ENCODE measurements at regions not wholly inside any gene's neighbourhood (a gene's known extent, or its start where the extent isn't known, plus 50 kb on each side); places are given as distances from the start of the nearest gene placed in this dataset.
A peak's percentile ranks its signal among the peaks of the same experiment; 100 is the strongest.

DNA sequence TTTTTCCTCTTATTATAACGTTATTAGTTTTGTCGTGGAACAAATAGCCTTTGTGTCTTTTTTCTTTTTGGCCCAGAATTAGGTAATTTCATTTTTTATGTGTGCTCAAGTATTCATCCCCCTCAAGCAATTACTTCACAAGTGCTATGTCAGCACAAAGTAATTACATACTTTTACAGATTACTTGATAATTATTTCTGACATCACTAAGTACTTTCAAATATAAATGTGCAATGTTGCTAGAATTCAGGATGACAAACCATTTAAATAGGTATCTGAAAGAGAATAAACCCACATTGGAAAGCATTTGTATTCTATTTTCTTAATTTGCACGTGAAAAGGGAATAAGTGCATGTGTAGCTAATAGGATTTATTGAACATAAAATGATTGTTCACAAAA lies 238.2 kb downstream of the CDH7 start:
- no peaks in the 10 kb centered on the region for H3K27me3 ChIP-seq (replicated peaks in 2 of 5; ENCODE audit: control insufficient read depth in 4 of 5, insufficient read depth in 5 of 5, low read length in 4 of 5)
- no peaks in the 10 kb centered on the region for H3K9me3 ChIP-seq (ENCODE audit: control extremely low read depth in 1 of 5, control insufficient read depth in 4 of 5, insufficient read depth in 2 of 5, low read depth in 1 of 5, low read length in 4 of 5)
- no peaks in the 10 kb centered on the region for H3K4me1 ChIP-seq (ENCODE audit: control extremely low read depth in 1 of 4, control insufficient read depth in 4 of 4, insufficient read depth in 4 of 4, low read length in 3 of 4)
- H3K36me3 ChIP-seq (ENCODE audit: control insufficient read depth in 4 of 4, insufficient read depth in 4 of 4, low read length in 3 of 4), result no peaks in the 10 kb centered on the region
- WGBS (ENCODE audit: insufficient coverage), result no CpG with 5 or more reads among the region's 3 CpGs
- H3K27ac ChIP-seq (ENCODE audit: insufficient read depth in 1 of 2, low read depth in 1 of 2, low read length in 2 of 2, poor library complexity in 1 of 2, severe bottlenecking in 2 of 2), result no peak overlapping the region
- ChIA-PET POLR2A (no interaction called here), CTCF (no interaction called here)
- no peak overlapping the region for H3K4me3 ChIP-seq (ENCODE audit: control insufficient read depth in 1 of 7, extremely low read depth in 1 of 7, insufficient read depth in 4 of 7, low read depth in 2 of 7, low read length in 6 of 7)
- DNase-seq, result no peak

- no peaks in the 10 kb centered on the region for H3K9me3 ChIP-seq (ENCODE audit: control extremely low read depth in 1 of 5, control insufficient read depth in 4 of 5, insufficient read depth in 2 of 5, low read depth in 1 of 5, low read length in 4 of 5)
- H3K4me1 ChIP-seq (ENCODE audit: control extremely low read depth in 1 of 4, control insufficient read depth in 4 of 4, insufficient read depth in 4 of 4, low read length in 3 of 4), result no peaks in the 10 kb centered on the region
- POLR2A ChIA-PET, result no interaction called here
- WGBS (ENCODE audit: insufficient coverage), result no CpG with 5 or more reads among the region's 1 CpG
- DNase-seq, result no peak
- no peak overlapping the region for H3K27ac ChIP-seq (ENCODE audit: insufficient read depth in 1 of 2, low read depth in 1 of 2, low read length in 2 of 2, poor library complexity in 1 of 2, severe bottlenecking in 2 of 2)
- no peak overlapping the region for H3K4me3 ChIP-seq (ENCODE audit: control insufficient read depth in 1 of 7, extremely low read depth in 1 of 7, insufficient read depth in 4 of 7, low read depth in 2 of 7, low read length in 6 of 7)
- H3K27me3 ChIP-seq (replicated peaks in 2 of 5; ENCODE audit: control insufficient read depth in 4 of 5, insufficient read depth in 5 of 5, low read length in 4 of 5), result no peaks in the 10 kb centered on the region
- CTCF ChIA-PET, result no interaction called here
- H3K36me3 ChIP-seq (ENCODE audit: control insufficient read depth in 4 of 4, insufficient read depth in 4 of 4, low read length in 3 of 4), result no peaks in the 10 kb centered on the region
Measured at GRCh38 chr18:65988386-65988785, 237.6 kb downstream of the CDH7 start.

- no peaks in the 10 kb centered on the region for H3K27me3 ChIP-seq (replicated peaks in 2 of 5; ENCODE audit: control insufficient read depth in 4 of 5, insufficient read depth in 5 of 5, low read length in 4 of 5)
- no peak overlapping the region for H3K27ac ChIP-seq (ENCODE audit: insufficient read depth in 1 of 2, low read depth in 1 of 2, low read length in 2 of 2, poor library complexity in 1 of 2, severe bottlenecking in 2 of 2)
- CTCF ChIA-PET, result no interaction called here
- DNase-seq, result no peak
- peaks cover 0 to 2% (median 0%) of the 10 kb centered on the region in 5 experiments for H3K9me3 ChIP-seq (ENCODE audit: control extremely low read depth in 1 of 5, control insufficient read depth in 4 of 5, insufficient read depth in 2 of 5, low read depth in 1 of 5, low read length in 4 of 5)
- H3K4me1 ChIP-seq (ENCODE audit: control extremely low read depth in 1 of 4, control insufficient read depth in 4 of 4, insufficient read depth in 4 of 4, low read length in 3 of 4), result no peaks in the 10 kb centered on the region
- H3K4me3 ChIP-seq (ENCODE audit: control insufficient read depth in 1 of 7, extremely low read depth in 1 of 7, insufficient read depth in 4 of 7, low read depth in 2 of 7, low read length in 6 of 7), result no peak overlapping the region
- no peaks in the 10 kb centered on the region for H3K36me3 ChIP-seq (ENCODE audit: control insufficient read depth in 4 of 4, insufficient read depth in 4 of 4, low read length in 3 of 4)
- POLR2A ChIA-PET, result no interaction called here
- WGBS (ENCODE audit: insufficient coverage), result no CpG with 5 or more reads among the region's 1 CpG
Measured at GRCh38 chr18:65983750-65984149, 232.9 kb downstream of the CDH7 start.

- no peaks in the 10 kb centered on the region for H3K4me1 ChIP-seq (ENCODE audit: control extremely low read depth in 1 of 4, control insufficient read depth in 4 of 4, insufficient read depth in 4 of 4, low read length in 3 of 4)
- H3K27ac ChIP-seq (ENCODE audit: insufficient read depth in 1 of 2, low read depth in 1 of 2, low read length in 2 of 2, poor library complexity in 1 of 2, severe bottlenecking in 2 of 2), result no peak overlapping the region
- ChIA-PET POLR2A (no interaction called here), CTCF (no interaction called here)
- WGBS (ENCODE audit: insufficient coverage), result 100% methylated on average over 1 of the region's 3 CpGs
- H3K9me3 ChIP-seq (ENCODE audit: control extremely low read depth in 1 of 5, control insufficient read depth in 4 of 5, insufficient read depth in 2 of 5, low read depth in 1 of 5, low read length in 4 of 5), result no peaks in the 10 kb centered on the region
- H3K4me3 ChIP-seq (ENCODE audit: control insufficient read depth in 1 of 7, extremely low read depth in 1 of 7, insufficient read depth in 4 of 7, low read depth in 2 of 7, low read length in 6 of 7), result no peak overlapping the region
- no peaks in the 10 kb centered on the region for H3K27me3 ChIP-seq (replicated peaks in 2 of 5; ENCODE audit: control insufficient read depth in 4 of 5, insufficient read depth in 5 of 5, low read length in 4 of 5)
- H3K36me3 ChIP-seq (ENCODE audit: control insufficient read depth in 4 of 4, insufficient read depth in 4 of 4, low read length in 3 of 4), result no peaks in the 10 kb centered on the region
- DNase-seq, result no peak
Measured at GRCh38 chr18:65975536-65975935, 224.7 kb downstream of the CDH7 start.

DNA sequence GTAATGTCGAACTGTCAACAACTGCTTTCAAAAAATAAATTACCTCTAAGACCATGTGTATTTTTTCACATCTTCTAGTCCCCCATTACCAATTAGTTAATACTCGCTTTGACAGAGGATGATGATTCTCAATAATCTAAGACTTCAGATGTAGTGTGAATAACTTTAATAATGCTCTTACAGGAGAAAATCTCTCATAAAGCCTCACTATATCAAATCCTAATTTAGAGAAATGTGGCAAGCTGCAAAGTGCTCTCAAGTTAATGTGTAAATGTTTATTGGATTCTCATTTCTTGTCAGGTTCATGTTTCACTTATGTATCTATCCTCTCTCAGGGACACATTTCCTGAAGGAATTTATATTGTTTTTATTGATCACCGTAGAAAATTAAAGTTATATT lies 223.9 kb downstream of the CDH7 start:
- Histone ChIP-seq H3K4me3 (ENCODE audit: control insufficient read depth in 1 of 7, extremely low read depth in 1 of 7, insufficient read depth in 4 of 7, low read depth in 2 of 7, low read length in 6 of 7) (no peak overlapping the region), H3K4me1 (ENCODE audit: control extremely low read depth in 1 of 4, control insufficient read depth in 4 of 4, insufficient read depth in 4 of 4, low read length in 3 of 4) (no peaks in the 10 kb centered on the region), H3K9me3 (ENCODE audit: control extremely low read depth in 1 of 5, control insufficient read depth in 4 of 5, insufficient read depth in 2 of 5, low read depth in 1 of 5, low read length in 4 of 5) (no peaks in the 10 kb centered on the region), H3K27me3 (replicated peaks in 2 of 5; ENCODE audit: control insufficient read depth in 4 of 5, insufficient read depth in 5 of 5, low read length in 4 of 5) (no peaks in the 10 kb centered on the region), H3K36me3 (ENCODE audit: control insufficient read depth in 4 of 4, insufficient read depth in 4 of 4, low read length in 3 of 4) (no peaks in the 10 kb centered on the region), H3K27ac (ENCODE audit: insufficient read depth in 1 of 2, low read depth in 1 of 2, low read length in 2 of 2, poor library complexity in 1 of 2, severe bottlenecking in 2 of 2) (no peak overlapping the region)
- DNase-seq, result no peak
- 89% methylated on average over 1 of the region's 3 CpGs for WGBS (ENCODE audit: insufficient coverage)
- ChIA-PET POLR2A (no interaction called here), CTCF (no interaction called here)

GRCh38 chr18:65968239-65969004 lies 217.6 kb downstream of the CDH7 start:
- POLR2A ChIA-PET, result no interaction called here
- no peaks in the 10 kb centered on the region for H3K9me3 ChIP-seq (ENCODE audit: control extremely low read depth in 1 of 5, control insufficient read depth in 4 of 5, insufficient read depth in 2 of 5, low read depth in 1 of 5, low read length in 4 of 5)
- peak in 2 of 3 donors; percentile 1 for DNase-seq
- no peak overlapping the region for H3K27ac ChIP-seq (ENCODE audit: insufficient read depth in 1 of 2, low read depth in 1 of 2, low read length in 2 of 2, poor library complexity in 1 of 2, severe bottlenecking in 2 of 2)
- no peak overlapping the region for H3K4me3 ChIP-seq (ENCODE audit: control insufficient read depth in 1 of 7, extremely low read depth in 1 of 7, insufficient read depth in 4 of 7, low read depth in 2 of 7, low read length in 6 of 7)
- CTCF ChIA-PET, result interaction anchor here (0.6 to 1.2 kb wide), 2 partner anchors 13 to 216 kb away, joined by 3 read pairs; no protein-coding TSS in a partner anchor
- WGBS (ENCODE audit: insufficient coverage), result no CpG with 5 or more reads among the region's 7 CpGs
- H3K36me3 ChIP-seq (ENCODE audit: control insufficient read depth in 4 of 4, insufficient read depth in 4 of 4, low read length in 3 of 4), result no peaks in the 10 kb centered on the region
- no peaks in the 10 kb centered on the region for H3K4me1 ChIP-seq (ENCODE audit: control extremely low read depth in 1 of 4, control insufficient read depth in 4 of 4, insufficient read depth in 4 of 4, low read length in 3 of 4)
- H3K27me3 ChIP-seq (replicated peaks in 2 of 5; ENCODE audit: control insufficient read depth in 4 of 5, insufficient read depth in 5 of 5, low read length in 4 of 5), result no peaks in the 10 kb centered on the region

- POLR2A ChIA-PET, result no interaction called here
- Histone ChIP-seq H3K4me1 (ENCODE audit: control extremely low read depth in 1 of 4, control insufficient read depth in 4 of 4, insufficient read depth in 4 of 4, low read length in 3 of 4) (no peaks in the 10 kb centered on the region), H3K9me3 (ENCODE audit: control extremely low read depth in 1 of 5, control insufficient read depth in 4 of 5, insufficient read depth in 2 of 5, low read depth in 1 of 5, low read length in 4 of 5) (no peaks in the 10 kb centered on the region), H3K36me3 (ENCODE audit: control insufficient read depth in 4 of 4, insufficient read depth in 4 of 4, low read length in 3 of 4) (no peaks in the 10 kb centered on the region), H3K27ac (ENCODE audit: insufficient read depth in 1 of 2, low read depth in 1 of 2, low read length in 2 of 2, poor library complexity in 1 of 2, severe bottlenecking in 2 of 2) (no peak overlapping the region), H3K27me3 (replicated peaks in 2 of 5; ENCODE audit: control insufficient read depth in 4 of 5, insufficient read depth in 5 of 5, low read length in 4 of 5) (no peaks in the 10 kb centered on the region), H3K4me3 (ENCODE audit: control insufficient read depth in 1 of 7, extremely low read depth in 1 of 7, insufficient read depth in 4 of 7, low read depth in 2 of 7, low read length in 6 of 7) (no peak overlapping the region)
- CTCF ChIA-PET, result no interaction called here
- no peak for DNase-seq
- WGBS (ENCODE audit: insufficient coverage), result 0% methylated on average over 1 of the region's 4 CpGs
Measured at GRCh38 chr18:65955747-65956146, 204.9 kb downstream of the CDH7 start.

All from common myeloid progenitor, CD34-positive (primary cell).